ENCODE measurements at regions not wholly inside any gene's neighbourhood (a gene's known extent, or its start where the extent isn't known, plus 50 kb on each side); places are given as distances from the start of the nearest gene placed in this dataset.

DNA sequence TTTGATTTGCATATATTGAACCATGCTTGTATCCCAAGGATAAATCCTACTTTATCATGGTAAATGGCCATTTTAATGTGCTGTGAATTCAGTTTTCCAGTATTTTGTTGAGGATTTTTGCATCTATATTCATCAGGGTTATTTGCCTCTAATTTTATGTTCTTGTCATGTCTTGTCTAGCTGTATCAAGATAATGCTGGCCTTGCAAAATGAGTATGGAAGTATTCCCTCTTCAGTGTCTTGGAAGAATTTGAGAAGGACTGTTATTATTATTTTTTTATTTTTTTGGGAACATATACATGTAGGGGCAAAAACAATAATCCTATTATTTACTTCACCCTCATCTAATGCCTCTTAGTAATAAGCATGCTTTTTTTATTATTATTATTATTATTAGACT, 398.0 kb upstream of the KCNH7 start:
- Histone ChIP-seq H3K27ac (ENCODE audit: low read depth, low read length) (no peak overlapping the region), H3F3A (ENCODE audit: insufficient read depth) (no peaks in the 10 kb centered on the region), H3K9me2 (replicated peaks; ENCODE audit: insufficient read depth, low read length) (no peaks in the 10 kb centered on the region), H3K36me3 (ENCODE audit: low read length) (no peaks in the 10 kb centered on the region), H3K4me2 (ENCODE audit: low read depth, low read length, poor library complexity, severe bottlenecking) (no peak overlapping the region), H2AFZ (ENCODE audit: low read depth, low read length, severe bottlenecking) (no peak overlapping the region), H3K9ac (ENCODE audit: low read length) (no peak overlapping the region), H3K9me3 (ENCODE audit: insufficient read depth, low read length) (no peaks in the 10 kb centered on the region), H3K27me3 (ENCODE audit: low read length) (no peaks in the 10 kb centered on the region), H3K4me3 (ENCODE audit: insufficient read depth, low read length, poor library complexity, severe bottlenecking) (no peak overlapping the region), H4K20me1 (ENCODE audit: low read depth, low read length) (no peaks in the 10 kb centered on the region), H3K79me2 (ENCODE audit: insufficient read depth, low read length) (no peaks in the 10 kb centered on the region)
- no peak for TF ChIP-seq EZH2phosphoT487 (conservative IDR thresholded peaks at IDR 0.05; ENCODE audit: low read length)
- no peak for TF ChIP-seq CTCF (IDR thresholded peaks at IDR 0.05; ENCODE audit: insufficient read depth, low read length, poor library complexity, severe bottlenecking)

DNA sequence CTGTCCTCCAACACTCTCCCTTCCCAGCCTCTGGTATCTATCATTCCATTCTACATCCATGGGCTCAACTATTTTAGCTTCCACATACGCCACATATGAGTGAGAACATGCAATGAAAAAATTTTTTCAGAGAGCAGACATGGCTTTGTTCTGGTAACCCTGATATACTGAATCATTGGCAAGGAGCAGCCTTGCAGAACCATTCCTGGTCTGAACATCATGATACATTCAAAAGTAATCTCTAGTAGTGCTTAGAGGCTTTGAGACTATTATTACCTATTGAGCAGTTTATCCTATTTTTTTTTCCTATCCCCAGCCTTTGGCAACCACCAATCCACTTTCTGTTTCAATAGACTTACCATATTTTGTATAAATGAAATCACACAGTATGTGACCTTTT, 393.1 kb upstream of the KCNH7 start:
- no peak overlapping the region for H3K4me3 ChIP-seq (ENCODE audit: insufficient read depth, low read length, poor library complexity, severe bottlenecking)
- H3F3A ChIP-seq (ENCODE audit: insufficient read depth), result no peaks in the 10 kb centered on the region
- no peaks in the 10 kb centered on the region for H3K27me3 ChIP-seq (ENCODE audit: low read length)
- H3K79me2 ChIP-seq (ENCODE audit: insufficient read depth, low read length), result no peaks in the 10 kb centered on the region
- no peaks in the 10 kb centered on the region for H3K36me3 ChIP-seq (ENCODE audit: low read length)
- no peak overlapping the region for H3K9ac ChIP-seq (ENCODE audit: low read length)
- no peaks in the 10 kb centered on the region for H4K20me1 ChIP-seq (ENCODE audit: low read depth, low read length)
- no peak overlapping the region for H3K4me2 ChIP-seq (ENCODE audit: low read depth, low read length, poor library complexity, severe bottlenecking)
- TF ChIP-seq CTCF (IDR thresholded peaks at IDR 0.05; ENCODE audit: insufficient read depth, low read length, poor library complexity, severe bottlenecking) (no peak), EZH2phosphoT487 (conservative IDR thresholded peaks at IDR 0.05; ENCODE audit: low read length) (no peak)
- H3K9me3 ChIP-seq (ENCODE audit: insufficient read depth, low read length), result no peaks in the 10 kb centered on the region
- no peak overlapping the region for H2AFZ ChIP-seq (ENCODE audit: low read depth, low read length, severe bottlenecking)
- H3K27ac ChIP-seq (ENCODE audit: low read depth, low read length), result no peak overlapping the region
- no peaks in the 10 kb centered on the region for H3K9me2 ChIP-seq (replicated peaks; ENCODE audit: insufficient read depth, low read length)

- Histone ChIP-seq H3K9me2 (replicated peaks; ENCODE audit: insufficient read depth, low read length) (no peaks in the 10 kb centered on the region), H3K79me2 (ENCODE audit: insufficient read depth, low read length) (no peaks in the 10 kb centered on the region), H3K4me2 (ENCODE audit: low read depth, low read length, poor library complexity, severe bottlenecking) (no peak overlapping the region), H3K4me3 (ENCODE audit: insufficient read depth, low read length, poor library complexity, severe bottlenecking) (no peak overlapping the region), H3K9me3 (ENCODE audit: insufficient read depth, low read length) (no peaks in the 10 kb centered on the region), H2AFZ (ENCODE audit: low read depth, low read length, severe bottlenecking) (no peak overlapping the region), H3K36me3 (ENCODE audit: low read length) (no peaks in the 10 kb centered on the region), H4K20me1 (ENCODE audit: low read depth, low read length) (no peaks in the 10 kb centered on the region), H3K27ac (ENCODE audit: low read depth, low read length) (no peak overlapping the region), H3F3A (ENCODE audit: insufficient read depth) (no peaks in the 10 kb centered on the region), H3K27me3 (ENCODE audit: low read length) (no peaks in the 10 kb centered on the region), H3K9ac (ENCODE audit: low read length) (no peak overlapping the region)
- no peak for TF ChIP-seq CTCF (IDR thresholded peaks at IDR 0.05; ENCODE audit: insufficient read depth, low read length, poor library complexity, severe bottlenecking)
- no peak for TF ChIP-seq EZH2phosphoT487 (conservative IDR thresholded peaks at IDR 0.05; ENCODE audit: low read length)
These were observed 375.1 kb upstream of the KCNH7 start for GRCh38 chr2:163213661-163214081.
